Retinal pigment epithelial cell (primary cell): ENCODE measurements at regions not wholly inside any gene's neighbourhood (a gene's known extent, or its start where the extent isn't known, plus 50 kb on each side); places are given as distances from the start of the nearest gene placed in this dataset.
"Not testable (repeated sequence)": the region's sequence is repeated elsewhere in the genome, so short reads cannot be mapped to it uniquely, and the experiment has no call there.

ENCODE experiments used
- DNase-seq: peaks from one replicate; pipeline ENCODE4 v3.0.0-alpha.2; 2010; ENCODE audit warnings: low read depth
- H3K4me3 ChIP-seq: 2 replicates; pipeline ENCODE4 v1.5.1; 2011; ENCODE audit warnings: mild to moderate bottlenecking, low read length, control low read depth, moderate library complexity
- TF ChIP-seq, protein P1 (sequence below): conservative IDR thresholded peaks from 2 replicates; pipeline ENCODE4 v1.5.1; 2011; ENCODE audit warnings: low read depth, low read length, control low read depth, inconsistent platforms

DNA sequence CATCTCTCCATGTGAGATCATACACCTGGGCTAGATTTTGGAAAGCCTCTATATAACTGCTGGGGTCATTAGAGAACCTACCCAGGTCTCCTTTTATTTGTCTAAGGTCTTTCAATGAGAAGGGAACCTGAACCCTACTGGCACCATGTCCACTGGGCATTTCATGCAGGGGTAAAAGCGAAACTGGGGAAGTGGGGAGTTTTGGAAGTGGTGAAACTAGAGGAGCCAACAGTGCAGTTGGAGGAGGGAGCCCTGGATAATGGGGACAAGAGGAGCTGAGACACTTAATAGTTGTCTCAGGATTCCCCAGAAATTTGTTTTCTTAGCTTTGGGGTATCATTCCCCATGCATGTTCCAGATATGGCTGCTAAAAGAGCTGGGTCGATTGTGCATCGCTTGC lies 169.0 kb upstream of the NREP start:
- DNase-seq, result no peak
- no peak overlapping the region for H3K4me3 ChIP-seq
- TF ChIP-seq, protein P1, sequence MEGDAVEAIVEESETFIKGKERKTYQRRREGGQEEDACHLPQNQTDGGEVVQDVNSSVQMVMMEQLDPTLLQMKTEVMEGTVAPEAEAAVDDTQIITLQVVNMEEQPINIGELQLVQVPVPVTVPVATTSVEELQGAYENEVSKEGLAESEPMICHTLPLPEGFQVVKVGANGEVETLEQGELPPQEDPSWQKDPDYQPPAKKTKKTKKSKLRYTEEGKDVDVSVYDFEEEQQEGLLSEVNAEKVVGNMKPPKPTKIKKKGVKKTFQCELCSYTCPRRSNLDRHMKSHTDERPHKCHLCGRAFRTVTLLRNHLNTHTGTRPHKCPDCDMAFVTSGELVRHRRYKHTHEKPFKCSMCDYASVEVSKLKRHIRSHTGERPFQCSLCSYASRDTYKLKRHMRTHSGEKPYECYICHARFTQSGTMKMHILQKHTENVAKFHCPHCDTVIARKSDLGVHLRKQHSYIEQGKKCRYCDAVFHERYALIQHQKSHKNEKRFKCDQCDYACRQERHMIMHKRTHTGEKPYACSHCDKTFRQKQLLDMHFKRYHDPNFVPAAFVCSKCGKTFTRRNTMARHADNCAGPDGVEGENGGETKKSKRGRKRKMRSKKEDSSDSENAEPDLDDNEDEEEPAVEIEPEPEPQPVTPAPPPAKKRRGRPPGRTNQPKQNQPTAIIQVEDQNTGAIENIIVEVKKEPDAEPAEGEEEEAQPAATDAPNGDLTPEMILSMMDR, result no peak

DNA sequence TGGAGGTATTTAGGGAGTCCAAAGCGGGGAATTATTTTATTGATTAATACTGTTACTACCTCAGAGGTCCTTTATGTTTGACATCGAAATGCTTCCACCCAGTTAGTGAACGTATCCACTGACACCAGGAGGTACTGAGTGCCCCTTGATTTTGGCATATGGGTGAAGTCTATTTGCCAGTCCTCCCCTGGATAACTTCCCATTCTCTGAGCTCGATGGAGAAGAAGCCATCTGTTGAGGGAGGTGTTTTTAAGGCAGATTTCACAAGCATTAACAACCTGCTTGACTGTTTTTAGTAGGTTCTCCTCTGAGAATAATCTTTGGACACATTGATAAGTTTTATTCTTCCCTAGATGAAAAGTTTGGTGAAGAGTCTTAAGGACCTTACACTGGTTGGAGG lies 165.3 kb upstream of the NREP start:
- DNase-seq, result no peak
- H3K4me3 ChIP-seq, result no peak overlapping the region
- TF ChIP-seq, protein P1, result no peak

DNA sequence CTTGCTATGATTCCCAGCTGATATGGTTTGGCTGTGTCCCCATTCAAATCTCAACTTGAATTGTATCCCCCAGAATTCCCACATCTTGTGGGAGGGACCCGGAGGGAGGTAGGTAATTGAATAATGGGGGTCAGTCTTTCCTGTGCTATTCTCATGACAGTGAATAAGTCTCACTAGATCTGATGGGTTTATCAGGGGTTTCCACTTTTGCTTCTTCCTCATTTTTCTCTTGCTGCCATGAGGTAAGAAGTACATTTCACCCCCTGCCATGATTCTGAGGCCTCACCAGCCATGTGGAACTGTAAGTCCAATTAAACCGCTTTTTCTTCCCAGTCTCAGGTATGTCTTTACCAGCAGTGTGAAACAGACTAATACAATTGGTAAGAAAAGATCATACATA lies 164.7 kb upstream of the NREP start:
- not testable (repeated sequence) for DNase-seq, H3K4me3 ChIP-seq

DNA sequence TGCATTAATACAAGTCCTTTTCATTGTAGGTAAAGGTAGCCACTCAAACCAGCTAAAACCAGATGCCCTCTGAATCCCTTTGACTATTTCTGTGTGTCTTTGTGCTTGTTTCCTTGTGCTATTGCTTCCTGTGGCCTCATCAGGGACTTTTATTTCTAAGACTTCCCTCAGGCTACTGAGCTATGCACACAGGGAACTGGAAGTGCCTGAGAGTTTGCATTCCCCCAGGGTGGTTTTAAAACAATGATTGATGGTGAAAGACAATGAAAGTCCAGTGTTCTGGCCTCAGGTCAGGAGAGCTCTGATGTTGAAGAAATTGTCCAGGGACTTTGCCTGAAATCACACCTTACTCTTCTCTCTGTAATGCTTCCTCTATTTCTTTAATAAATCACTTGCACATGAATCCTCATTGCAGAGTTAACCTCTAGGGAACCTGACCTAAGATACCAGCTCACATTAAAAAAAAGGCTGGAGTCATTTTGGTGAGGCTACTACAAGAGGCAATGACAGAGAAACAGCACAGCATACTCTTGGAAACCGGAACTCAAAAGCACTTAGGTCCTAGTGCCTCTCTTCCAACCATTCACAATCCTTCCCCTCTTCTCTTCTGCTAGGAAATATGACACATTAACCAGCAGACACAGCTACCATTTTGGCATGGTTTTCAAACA lies 158.1 kb upstream of the NREP start:
- H3K4me3 ChIP-seq, result no peak overlapping the region
- no peak for DNase-seq
- TF ChIP-seq, protein P1, result no peak

DNA sequence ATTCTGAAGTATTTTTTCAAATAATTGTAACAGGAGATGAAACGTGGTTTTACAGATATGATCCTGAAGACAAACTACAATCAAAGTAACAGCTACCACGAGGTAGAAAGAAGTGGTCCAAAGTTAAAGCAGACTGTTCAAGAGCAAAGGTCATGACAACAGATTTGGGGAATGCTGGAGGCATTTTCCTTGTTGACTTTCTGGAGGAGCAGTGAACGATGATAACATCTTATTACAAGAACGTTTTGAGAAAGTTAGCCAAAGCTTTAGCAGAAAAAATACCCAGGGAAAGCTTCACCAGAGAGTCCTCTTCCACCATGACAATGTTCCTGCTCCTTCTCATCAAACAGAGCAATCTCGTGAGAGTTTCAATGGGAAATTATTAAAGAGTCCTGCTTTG lies 145.4 kb upstream of the NREP start:
- no peak for DNase-seq
- H3K4me3 ChIP-seq, result no peak overlapping the region
- TF ChIP-seq, protein P1, result no peak

DNA sequence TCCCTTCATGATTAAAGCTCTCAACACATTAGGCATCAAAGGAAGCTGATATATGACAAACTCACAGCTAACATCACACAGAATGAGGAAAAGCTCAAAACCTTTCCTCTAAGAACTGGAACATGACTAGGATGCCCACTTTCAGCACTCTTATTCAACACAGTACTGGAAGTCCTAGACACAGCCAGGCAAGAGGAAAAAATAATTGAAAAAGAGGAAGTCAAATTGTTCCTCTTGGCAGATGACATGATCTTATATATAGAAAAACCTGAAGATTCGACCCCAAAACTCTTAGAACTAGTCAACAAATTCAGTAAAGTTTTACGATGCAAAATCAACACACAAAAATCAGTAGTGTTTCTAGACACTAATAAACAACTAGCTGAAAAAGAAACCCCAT lies 144.3 kb upstream of the NREP start:
- no peak overlapping the region for H3K4me3 ChIP-seq
- TF ChIP-seq, protein P1, result no peak
- no peak for DNase-seq

DNA sequence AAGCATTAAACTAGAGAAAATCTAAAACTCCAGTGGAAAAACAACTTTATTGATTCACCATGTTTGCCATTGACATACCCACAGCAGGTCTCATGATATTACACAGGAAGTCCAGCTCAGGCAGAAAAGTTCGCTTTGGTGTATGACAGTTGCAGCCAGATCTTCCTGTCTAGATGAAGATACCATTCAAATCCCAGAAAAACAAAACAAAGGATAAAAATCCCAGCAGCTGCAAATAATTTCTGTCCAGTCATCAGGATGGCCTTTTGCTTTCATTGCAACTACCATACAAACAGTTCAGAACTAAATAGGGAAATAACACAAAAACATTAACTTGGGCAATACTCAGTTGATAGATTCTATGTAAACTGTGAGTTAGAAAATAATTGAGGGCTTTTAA lies 136.0 kb upstream of the NREP start:
- TF ChIP-seq, protein P1, result no peak
- no peak for DNase-seq
- no peak overlapping the region for H3K4me3 ChIP-seq
